ENCODE measurements at regions not wholly inside any gene's neighbourhood (a gene's known extent, or its start where the extent isn't known, plus 50 kb on each side); places are given as distances from the start of the nearest gene placed in this dataset.

DNA sequence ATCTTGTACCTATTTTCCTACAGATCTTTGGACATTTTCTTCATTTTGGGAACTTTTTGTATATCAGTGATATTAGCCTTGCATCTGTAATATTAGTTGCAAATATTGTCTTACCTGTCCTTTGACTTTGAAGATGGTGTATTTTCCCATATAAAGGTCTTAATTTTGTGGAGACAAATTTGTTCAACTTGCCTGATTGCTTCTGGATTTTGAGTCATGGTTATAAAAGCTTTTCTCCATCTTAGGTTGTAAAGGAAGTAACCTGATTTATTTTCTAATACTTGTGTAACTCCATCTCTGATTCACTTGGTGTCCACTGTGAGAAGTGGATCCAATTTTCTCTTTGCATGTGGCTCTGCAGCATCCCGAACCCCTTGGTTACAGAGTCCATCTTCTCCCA lies 97.7 kb upstream of the OTOS start:
- no peak for DNase-seq (ENCODE audit: low spot score)
- CTCF ChIA-PET: no interaction called here
- BruUV-seq (replicated peaks): no TSS peak
- TF ChIP-seq, protein P1, sequence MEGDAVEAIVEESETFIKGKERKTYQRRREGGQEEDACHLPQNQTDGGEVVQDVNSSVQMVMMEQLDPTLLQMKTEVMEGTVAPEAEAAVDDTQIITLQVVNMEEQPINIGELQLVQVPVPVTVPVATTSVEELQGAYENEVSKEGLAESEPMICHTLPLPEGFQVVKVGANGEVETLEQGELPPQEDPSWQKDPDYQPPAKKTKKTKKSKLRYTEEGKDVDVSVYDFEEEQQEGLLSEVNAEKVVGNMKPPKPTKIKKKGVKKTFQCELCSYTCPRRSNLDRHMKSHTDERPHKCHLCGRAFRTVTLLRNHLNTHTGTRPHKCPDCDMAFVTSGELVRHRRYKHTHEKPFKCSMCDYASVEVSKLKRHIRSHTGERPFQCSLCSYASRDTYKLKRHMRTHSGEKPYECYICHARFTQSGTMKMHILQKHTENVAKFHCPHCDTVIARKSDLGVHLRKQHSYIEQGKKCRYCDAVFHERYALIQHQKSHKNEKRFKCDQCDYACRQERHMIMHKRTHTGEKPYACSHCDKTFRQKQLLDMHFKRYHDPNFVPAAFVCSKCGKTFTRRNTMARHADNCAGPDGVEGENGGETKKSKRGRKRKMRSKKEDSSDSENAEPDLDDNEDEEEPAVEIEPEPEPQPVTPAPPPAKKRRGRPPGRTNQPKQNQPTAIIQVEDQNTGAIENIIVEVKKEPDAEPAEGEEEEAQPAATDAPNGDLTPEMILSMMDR (conservative IDR thresholded peaks at IDR 0.05; ENCODE audit: low read depth, low read length): no peak
- TF ChIP-seq EZH2 (IDR thresholded peaks at IDR 0.05; ENCODE audit: borderline replicate concordance, low read depth, low read length, poor library complexity, severe bottlenecking): no peak
- POLR2A ChIA-PET (ENCODE audit: low non-redundant PET): no interaction called here
- Histone ChIP-seq H3K9me3 (ENCODE audit: low read depth, low read length, poor library complexity, severe bottlenecking) (no peaks in the 10 kb centered on the region), H3K27me3 (replicated peaks; ENCODE audit: insufficient read depth, low read depth, low read length, poor library complexity) (peaks cover 7% of the 10 kb centered on the region), H3K36me3 (ENCODE audit: insufficient read depth, low read length, poor library complexity, severe bottlenecking) (no peaks in the 10 kb centered on the region), H3K27ac (ENCODE audit: low read depth, low read length, poor library complexity, severe bottlenecking) (no peak overlapping the region), H3K4me1 (ENCODE audit: insufficient read depth, low read length, poor library complexity, severe bottlenecking) (no peaks in the 10 kb centered on the region), H3K4me3 (ENCODE audit: low read depth, low read length, poor library complexity, severe bottlenecking) (no peak overlapping the region)
- intact Hi-C loops (cut with micrococcal nuclease; ENCODE audit: unreplicated experiment): no loop called here

DNA sequence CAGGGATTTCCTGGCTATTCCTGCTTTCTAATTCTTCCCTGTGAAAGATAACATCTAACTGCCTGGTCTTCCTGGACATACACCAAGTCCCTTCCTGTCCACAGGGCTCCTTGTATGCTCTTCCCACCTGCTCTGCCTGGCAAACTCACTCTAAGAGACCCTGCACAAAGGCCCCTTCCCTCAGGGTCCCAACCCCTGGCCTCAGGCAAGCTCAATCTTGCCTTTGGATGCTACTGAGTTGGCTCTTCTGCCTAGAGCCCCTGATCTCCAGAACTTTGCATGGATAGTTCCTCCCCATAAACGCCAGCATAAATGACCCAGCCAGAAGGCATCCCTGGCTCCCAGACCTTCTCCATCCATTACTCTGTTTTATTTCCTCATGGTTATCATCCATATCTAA lies 98.3 kb upstream of the OTOS start:
- Histone ChIP-seq H3K9me3 (ENCODE audit: low read depth, low read length, poor library complexity, severe bottlenecking) (no peaks in the 10 kb centered on the region), H3K4me3 (ENCODE audit: low read depth, low read length, poor library complexity, severe bottlenecking) (no peak overlapping the region), H3K27me3 (replicated peaks; ENCODE audit: insufficient read depth, low read depth, low read length, poor library complexity) (peaks cover 7% of the 10 kb centered on the region), H3K4me1 (ENCODE audit: insufficient read depth, low read length, poor library complexity, severe bottlenecking) (no peaks in the 10 kb centered on the region), H3K27ac (ENCODE audit: low read depth, low read length, poor library complexity, severe bottlenecking) (no peak overlapping the region), H3K36me3 (ENCODE audit: insufficient read depth, low read length, poor library complexity, severe bottlenecking) (no peaks in the 10 kb centered on the region)
- TF ChIP-seq EZH2 (IDR thresholded peaks at IDR 0.05; ENCODE audit: borderline replicate concordance, low read depth, low read length, poor library complexity, severe bottlenecking): no peak
- TF ChIP-seq, protein P1 (conservative IDR thresholded peaks at IDR 0.05; ENCODE audit: low read depth, low read length): no peak
- no peak for DNase-seq (ENCODE audit: low spot score)
- intact Hi-C loops (cut with micrococcal nuclease; ENCODE audit: unreplicated experiment): no loop called here
- no TSS peak for BruUV-seq (replicated peaks)
- CTCF ChIA-PET: no interaction called here
- POLR2A ChIA-PET (ENCODE audit: low non-redundant PET): no interaction called here

DNA sequence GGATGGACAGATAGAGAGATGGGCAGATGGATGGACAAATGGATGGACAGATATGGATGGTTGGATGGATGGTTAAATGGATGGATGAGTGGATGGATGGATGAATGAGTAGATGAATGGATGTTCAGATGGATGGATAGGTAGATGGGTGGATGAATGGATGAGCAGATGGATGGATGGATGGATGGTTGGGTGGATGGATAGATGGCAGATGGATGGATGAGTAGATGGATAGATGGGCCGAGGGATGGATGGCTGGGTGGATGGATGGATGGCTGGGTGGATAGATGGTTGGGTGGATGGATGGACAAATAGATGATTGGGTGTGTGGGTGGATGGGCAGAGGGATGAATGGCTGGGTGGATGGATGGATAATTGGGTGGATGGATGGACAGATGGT lies 98.9 kb upstream of the OTOS start:
- TF ChIP-seq EZH2 (IDR thresholded peaks at IDR 0.05; ENCODE audit: borderline replicate concordance, low read depth, low read length, poor library complexity, severe bottlenecking): no peak
- TF ChIP-seq, protein P1 (conservative IDR thresholded peaks at IDR 0.05; ENCODE audit: low read depth, low read length): no peak
- Histone ChIP-seq H3K27me3 (replicated peaks; ENCODE audit: insufficient read depth, low read depth, low read length, poor library complexity) (peaks cover 7% of the 10 kb centered on the region), H3K4me3 (ENCODE audit: low read depth, low read length, poor library complexity, severe bottlenecking) (no peak overlapping the region), H3K27ac (ENCODE audit: low read depth, low read length, poor library complexity, severe bottlenecking) (no peak overlapping the region), H3K36me3 (ENCODE audit: insufficient read depth, low read length, poor library complexity, severe bottlenecking) (no peaks in the 10 kb centered on the region), H3K4me1 (ENCODE audit: insufficient read depth, low read length, poor library complexity, severe bottlenecking) (no peaks in the 10 kb centered on the region), H3K9me3 (ENCODE audit: low read depth, low read length, poor library complexity, severe bottlenecking) (no peaks in the 10 kb centered on the region)
- BruUV-seq (replicated peaks): no TSS peak
- intact Hi-C loops (cut with micrococcal nuclease; ENCODE audit: unreplicated experiment): no loop called here
- POLR2A ChIA-PET (ENCODE audit: low non-redundant PET): no interaction called here
- CTCF ChIA-PET: no interaction called here
- DNase-seq (ENCODE audit: low spot score): no peak

All from A673 (cell line).